HG03571 (cell line): ENCODE measurements at regions not wholly inside any gene's neighbourhood (a gene's known extent, or its start where the extent isn't known, plus 50 kb on each side); places are given as distances from the start of the nearest gene placed in this dataset.
"Not testable (repeated sequence)": the region's sequence is repeated elsewhere in the genome, so short reads cannot be mapped to it uniquely, and the experiment has no call there.

ENCODE experiments used
- ATAC-seq: cut with Tn5 transposase; IDR thresholded peaks from one replicate; pipeline ENCODE4 v1.9.1; 2021; ENCODE audit not compliant: unreplicated experiment

GRCh38 chr14:84282618-84283017 lies 1247.3 kb upstream of the FLRT2 start:
- no peak for ATAC-seq

DNA sequence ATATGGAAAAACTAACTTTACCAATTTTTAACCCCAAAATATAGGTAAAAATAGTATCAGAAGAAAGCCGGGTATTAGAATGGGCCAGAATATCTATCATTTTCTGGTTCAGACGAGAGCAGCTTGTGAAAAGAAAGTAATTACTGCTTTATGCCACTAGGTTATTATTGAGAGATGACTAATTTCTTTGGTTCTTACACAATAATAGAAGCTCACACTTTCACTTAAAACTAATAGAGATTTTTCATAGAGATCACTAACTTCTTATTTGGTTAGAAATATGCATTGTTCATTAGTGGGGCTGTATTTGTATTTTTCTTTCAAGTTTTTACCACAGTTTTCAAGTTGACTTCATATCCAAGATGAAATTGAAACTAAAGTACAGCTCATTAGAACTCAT lies 1241.2 kb upstream of the FLRT2 start:
- no peak for ATAC-seq

DNA sequence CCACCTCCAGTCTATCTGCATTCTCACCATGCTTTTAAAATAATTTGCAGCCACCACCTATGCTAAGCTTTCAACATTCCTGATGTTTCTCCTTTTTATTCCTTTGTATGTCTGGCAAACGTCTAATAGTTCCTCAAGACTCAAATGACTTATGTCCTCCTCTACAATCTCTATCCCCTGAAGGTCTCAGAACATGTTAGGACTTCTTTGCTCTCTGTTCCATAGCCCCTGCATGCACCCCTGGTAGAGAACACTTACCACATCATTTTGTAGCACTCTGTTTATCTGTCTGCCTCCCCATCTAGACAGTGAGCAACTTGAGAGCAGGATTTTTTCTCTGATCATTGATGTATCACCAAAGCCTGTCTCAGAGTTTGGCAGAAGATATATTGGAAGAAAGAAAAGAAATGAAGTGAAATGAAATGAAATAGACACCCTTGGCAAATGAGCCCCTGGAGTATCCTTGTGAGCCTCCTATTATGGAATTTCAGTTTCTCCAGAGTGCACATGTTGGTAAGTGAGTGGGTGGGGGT lies 1231.2 kb upstream of the FLRT2 start:
- ATAC-seq, result no peak

DNA sequence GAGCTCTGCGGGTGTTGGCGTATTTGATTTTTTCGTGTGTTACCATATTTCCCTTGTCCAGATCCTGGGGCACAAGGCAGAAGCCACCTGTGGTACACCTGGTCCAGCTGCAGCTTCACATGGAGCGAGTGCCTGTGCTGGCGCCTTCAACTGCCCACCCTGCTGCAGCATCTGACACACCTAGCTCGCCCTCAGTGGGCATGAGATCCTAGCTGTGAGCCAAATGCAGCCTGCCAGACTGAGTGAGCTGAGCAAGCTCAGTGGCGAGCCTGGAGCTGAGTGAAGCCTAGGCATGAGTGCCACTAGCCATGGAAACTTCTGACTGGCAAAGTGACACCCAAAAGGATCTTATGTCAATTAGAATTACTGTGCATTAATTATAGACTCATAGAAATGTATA lies 1226.8 kb upstream of the FLRT2 start:
- no peak for ATAC-seq

DNA sequence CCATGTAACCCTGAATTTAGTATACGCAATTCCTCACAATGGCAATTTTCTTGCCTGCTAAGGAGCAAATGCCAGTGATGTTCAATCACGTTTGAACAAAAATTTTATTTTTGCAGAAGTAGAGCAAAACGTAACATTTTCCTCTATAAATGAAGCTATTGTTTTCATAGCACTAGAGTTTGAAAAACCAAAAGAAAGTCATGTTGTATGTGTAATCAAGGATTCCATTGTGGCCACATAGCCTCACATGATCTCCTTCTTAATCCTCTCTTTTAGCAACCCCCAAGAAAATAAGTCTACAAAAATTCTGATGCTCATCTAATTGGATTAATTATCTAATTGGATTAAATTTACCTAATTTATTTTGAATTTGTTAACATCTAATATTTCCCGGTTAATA lies 1217.4 kb upstream of the FLRT2 start:
- ATAC-seq, result no peak

DNA sequence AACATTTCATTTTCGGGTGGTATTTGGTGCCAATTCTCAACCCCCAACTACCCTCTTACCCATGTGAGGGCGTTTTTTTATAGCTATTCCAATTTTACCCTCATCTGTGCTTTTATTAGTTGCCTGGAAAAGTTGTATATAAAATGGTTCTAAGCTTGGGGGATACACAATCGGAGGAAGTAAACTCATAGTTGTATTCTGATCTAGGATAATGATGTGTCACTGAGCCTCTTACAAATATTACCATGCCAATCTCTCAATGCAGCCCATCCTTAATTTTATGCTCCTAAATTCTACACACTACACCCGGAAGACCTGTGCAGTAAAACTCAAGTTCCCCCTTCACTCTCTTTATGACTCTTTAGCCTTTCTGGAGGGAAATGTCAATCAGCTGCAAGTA lies 1206.5 kb upstream of the FLRT2 start:
- ATAC-seq, result no peak

GRCh38 chr14:84323978-84324377 lies 1206.0 kb upstream of the FLRT2 start:
- no peak for ATAC-seq

DNA sequence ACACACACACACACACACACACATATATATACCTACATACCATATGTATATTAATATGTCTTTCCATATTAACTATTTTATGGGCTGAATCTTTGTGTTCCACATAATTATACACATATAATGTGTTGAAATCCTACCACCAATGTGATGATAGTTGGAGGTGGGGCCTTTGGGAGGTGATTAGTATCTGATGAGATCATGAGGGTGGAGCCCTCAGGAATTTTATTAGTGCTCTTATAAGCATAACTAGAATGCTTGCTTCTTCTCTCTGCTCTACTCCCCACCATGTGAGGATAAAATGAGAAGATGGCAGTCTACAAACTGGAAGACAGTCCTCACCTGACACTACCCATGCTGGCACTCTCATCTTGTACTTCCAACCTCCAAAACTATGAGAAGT lies 1193.5 kb upstream of the FLRT2 start:
- ATAC-seq, result no peak

DNA sequence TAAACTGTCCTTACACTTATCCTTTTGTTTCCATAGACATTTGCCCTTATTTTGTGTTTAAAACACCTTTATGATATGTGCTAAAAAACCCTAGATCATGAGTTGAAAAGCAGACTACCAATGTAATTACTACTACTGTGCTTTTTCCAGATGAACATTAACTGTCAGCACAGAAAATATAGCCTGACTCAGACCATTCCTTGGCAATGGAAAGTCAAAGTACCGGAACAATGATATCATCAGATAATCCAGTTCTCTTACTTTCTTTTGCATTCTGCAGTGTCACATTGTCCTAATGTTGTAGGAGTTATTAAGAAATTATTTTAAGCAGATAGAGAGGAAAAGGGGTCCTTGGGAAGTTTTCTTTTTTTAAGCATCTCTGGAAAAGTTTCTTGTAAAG lies 1189.0 kb upstream of the FLRT2 start:
- ATAC-seq, result no peak

- ATAC-seq, result not testable (repeated sequence)
Observed at GRCh38 chr14:84341867-84342266, 1188.1 kb upstream of the FLRT2 start.

DNA sequence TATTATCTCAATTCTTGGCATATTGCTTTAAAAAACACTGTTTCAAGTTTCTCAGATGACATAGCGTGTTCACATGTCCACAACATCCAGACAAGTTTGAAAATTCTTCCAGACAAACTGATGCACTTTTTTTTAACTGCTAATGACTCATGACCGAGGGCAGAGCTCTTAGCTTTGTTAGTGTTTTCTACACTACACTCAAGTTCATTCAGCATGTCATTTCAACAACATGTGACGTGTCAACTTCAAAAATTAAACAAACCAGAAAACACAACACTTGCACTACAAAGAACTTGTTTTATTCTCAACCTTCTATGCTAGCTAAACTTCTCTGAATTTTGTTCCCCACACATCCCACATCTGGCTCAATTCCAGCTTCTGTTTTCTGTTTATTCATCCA lies 1186.3 kb upstream of the FLRT2 start:
- no peak for ATAC-seq

DNA sequence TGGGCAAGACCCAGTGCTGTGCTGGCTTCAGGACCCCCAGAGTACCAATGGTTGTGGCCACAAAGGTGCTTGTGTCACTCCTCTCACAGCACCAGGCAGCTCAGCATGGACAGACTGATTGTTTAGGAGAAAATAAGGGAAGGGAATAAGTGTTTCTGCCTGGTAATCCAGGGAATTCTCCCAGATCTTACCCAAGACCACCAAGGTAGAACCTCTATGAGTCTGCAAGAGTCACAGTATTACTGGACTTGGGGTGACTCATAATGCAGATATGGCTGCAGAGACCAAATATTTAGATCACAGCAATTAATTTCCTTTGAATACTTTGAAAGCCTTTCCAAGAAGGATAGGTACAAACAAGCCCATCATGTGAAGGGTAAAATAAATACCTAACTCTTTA lies 1178.3 kb upstream of the FLRT2 start:
- no peak for ATAC-seq

DNA sequence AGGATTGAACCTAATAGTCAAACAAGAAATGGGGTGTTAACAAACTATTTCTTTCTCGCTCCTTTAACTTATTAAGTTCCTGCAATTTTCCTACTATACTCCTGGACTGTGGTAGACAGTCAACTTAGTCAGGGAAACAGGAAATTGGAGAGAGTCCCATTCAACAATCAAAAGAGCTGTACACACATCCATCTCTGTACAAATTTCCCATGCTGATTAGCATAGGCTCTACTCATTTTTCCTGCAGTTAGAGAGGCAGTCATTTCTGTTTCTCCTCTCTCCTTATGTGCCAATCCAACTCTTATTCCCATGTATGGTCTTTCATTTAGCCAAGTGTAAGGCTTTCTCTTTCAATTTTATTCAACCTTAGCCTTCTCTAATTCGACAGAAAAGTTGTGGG lies 1168.5 kb upstream of the FLRT2 start:
- no peak for ATAC-seq

GRCh38 chr14:84375235-84375634 lies 1154.7 kb upstream of the FLRT2 start:
- no peak for ATAC-seq

GRCh38 chr14:84390010-84390409 lies 1139.9 kb upstream of the FLRT2 start:
- ATAC-seq, result no peak

DNA sequence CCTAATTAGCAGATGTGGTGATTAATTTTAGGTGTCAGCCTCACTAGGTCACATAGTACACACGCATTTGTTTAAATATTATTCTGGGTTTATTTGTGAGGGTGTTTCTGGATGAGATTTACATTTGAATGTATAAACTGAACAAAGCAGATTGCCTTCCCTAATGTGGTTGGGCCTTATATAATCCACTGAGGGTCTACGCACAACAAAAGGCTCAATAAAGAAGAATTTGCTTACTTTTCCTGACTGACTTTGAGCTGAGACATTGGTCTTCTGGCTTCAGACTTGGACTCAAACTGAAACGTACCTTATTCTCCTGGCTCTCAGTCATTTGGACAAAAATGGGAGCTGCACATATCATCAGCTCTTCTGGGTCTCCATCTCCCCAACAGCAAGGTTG lies 1132.3 kb upstream of the FLRT2 start:
- ATAC-seq, result no peak

DNA sequence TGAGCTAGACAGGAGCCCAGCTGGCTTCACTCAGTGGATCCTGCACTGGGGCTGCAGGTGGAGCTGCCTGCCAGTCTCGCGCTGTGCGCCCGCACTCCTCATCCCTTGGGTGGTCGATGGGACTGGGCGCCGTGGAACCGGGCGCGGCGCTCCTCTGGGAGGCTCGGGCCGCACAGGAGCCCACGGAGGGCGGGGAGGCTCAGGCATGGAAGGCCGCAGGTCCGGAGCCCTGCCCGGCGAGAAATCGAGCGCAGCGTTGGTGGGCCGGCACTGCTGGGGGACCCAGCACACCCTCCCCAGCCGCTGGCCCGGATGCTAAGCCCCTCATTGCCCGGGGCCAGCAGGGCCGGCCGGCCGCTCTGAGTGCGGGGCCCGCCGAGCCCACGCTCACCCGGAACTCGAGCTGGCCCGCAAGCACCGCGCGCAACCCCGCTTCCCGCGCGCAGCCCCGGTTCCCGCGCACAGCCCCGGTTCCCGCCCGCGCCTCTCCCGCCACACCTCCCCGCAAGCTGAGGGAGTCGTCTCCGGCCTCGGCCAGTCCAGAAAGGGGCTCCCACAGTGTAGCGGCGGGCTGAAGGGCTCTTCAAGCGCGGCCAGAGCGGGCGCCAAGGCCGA lies 1130.5 kb upstream of the FLRT2 start:
- no peak for ATAC-seq

DNA sequence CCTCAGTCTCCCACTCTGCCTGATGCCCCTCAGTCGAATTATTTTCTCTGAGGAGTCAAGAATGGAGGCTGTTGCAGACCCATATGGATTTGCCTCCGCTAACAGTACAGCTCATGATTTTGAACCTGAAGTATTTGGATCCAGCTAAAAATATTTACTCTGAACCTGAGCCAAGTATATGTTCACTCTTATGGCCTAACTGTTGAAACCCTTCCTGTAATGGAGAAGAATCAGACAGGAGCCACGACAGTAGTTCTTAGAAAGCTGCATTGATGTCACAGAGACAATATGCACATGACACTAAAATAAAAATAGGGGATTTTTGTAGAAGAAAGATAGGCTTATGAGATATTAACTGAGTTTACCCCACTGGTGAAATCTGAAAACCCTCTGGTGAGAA lies 1128.3 kb upstream of the FLRT2 start:
- no peak for ATAC-seq

GRCh38 chr14:84403585-84403984 lies 1126.4 kb upstream of the FLRT2 start:
- no peak for ATAC-seq

DNA sequence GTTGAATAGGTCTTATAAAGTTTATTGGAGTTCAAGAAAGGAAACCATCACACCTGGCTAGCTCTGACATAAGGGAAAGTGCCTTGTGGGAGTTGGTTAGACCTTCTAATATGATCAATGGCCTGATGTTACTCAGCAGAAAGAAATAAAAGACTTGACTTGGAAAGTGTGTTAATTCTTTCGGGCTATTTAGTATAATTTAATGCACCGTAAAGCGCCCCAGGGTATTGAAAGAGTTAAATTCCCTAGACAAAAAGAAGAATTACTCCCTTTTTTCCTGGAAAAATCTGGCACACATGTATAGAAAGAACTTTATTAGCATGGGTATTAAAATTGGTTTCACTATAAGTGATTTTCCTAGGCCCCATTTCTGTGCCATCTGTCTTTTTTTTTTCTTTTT lies 1125.7 kb upstream of the FLRT2 start:
- no peak for ATAC-seq

- no peak for ATAC-seq
Observed at GRCh38 chr14:84409435-84409834, 1120.5 kb upstream of the FLRT2 start.

DNA sequence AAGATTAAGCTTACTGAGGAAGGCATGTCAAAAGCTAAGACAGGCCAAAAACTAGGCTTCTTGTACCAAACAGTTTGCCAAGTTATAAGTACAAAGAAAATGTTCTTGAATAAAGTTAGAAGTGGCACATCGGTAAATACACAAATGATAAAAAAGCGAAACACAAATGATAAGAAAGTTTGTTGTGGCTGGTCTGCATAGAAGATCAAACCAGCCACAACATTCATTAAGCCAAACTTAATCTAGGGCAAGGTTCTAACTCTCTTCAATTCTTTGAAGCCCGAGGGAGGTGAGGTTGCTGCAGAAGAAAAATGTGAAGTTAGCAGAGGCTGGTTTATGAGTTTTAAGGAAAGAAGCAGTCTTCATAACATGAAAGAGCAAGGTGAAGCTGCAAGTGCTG lies 1119.6 kb upstream of the FLRT2 start:
- no peak for ATAC-seq

GRCh38 chr14:84420221-84420620 lies 1109.7 kb upstream of the FLRT2 start:
- no peak for ATAC-seq
